Transverse colon (tissue), 3 donors: ENCODE measurements at regions not wholly inside any gene's neighbourhood (a gene's known extent, or its start where the extent isn't known, plus 50 kb on each side); places are given as distances from the start of the nearest gene placed in this dataset.

Experiments
- CTCF ChIP-seq, 5 experiments: fragments of 200-600 bp in 3 of 5; fragments of 450-650 bp in 2 of 5; sonication (generic) in 3 of 5; IDR thresholded peaks; 1 replicate in 2 of 5; 2 replicates in 3 of 5; pipeline ENCODE4 v1.5.1; 2016 to 2017; ENCODE audit warnings: antibody characterized with exemption in 5 of 5, inconsistent platforms in 3 of 5, mild to moderate bottlenecking in 2 of 5, moderate library complexity in 1 of 5
- POLR2A ChIP-seq: fragments of 450-650 bp; IDR thresholded peaks from one replicate; pipeline ENCODE4 v1.6.1; 2016; ENCODE audit warnings: antibody characterized with exemption, mild to moderate bottlenecking, moderate library complexity

- TF ChIP-seq CTCF (IDR thresholded peaks at IDR 0.05) (no peak), POLR2A (no peak)
These were observed 81.4 kb downstream of the GAS1 start for GRCh38 chr9:86865952-86866351.
